Cardiac muscle cell (in vitro differentiated cells and primary cell): ENCODE measurements at regions not wholly inside any gene's neighbourhood (a gene's known extent, or its start where the extent isn't known, plus 50 kb on each side); places are given as distances from the start of the nearest gene placed in this dataset.

Source experiments
- DNase-seq, 2 donors: peaks; one replicate each; pipeline versions ENCODE4 v3.0.0 to v3.0.0-alpha.2; 2010 to 2017; ENCODE audit warnings: low read depth in 1 of 2, low spot score in 1 of 2
- H3K27ac ChIP-seq: fragments of 200-600 bp; sonication (generic); 2 replicates; pipeline ENCODE4 v1.5.1; 2016
- H3K27me3 ChIP-seq: fragments of 200-600 bp; sonication (generic); 2 replicates; pipeline ENCODE4 v1.6.0; 2016; ENCODE audit warnings: control low read depth
- H3K36me3 ChIP-seq: fragments of 200-600 bp; sonication (generic); 2 replicates; pipeline ENCODE4 v1.5.1; 2016; ENCODE audit warnings: control low read depth
- H3K4me1 ChIP-seq: fragments of 200-600 bp; sonication (generic); 2 replicates; pipeline ENCODE4 v1.8.1; 2017; ENCODE audit warnings: low read depth, mild to moderate bottlenecking, mixed run types
- H3K4me3 ChIP-seq: fragments of 200-600 bp; sonication (generic); 2 replicates; pipeline ENCODE4 v1.5.1; 2016; ENCODE audit warnings: mild to moderate bottlenecking
- H3K9me3 ChIP-seq: fragments of 200-600 bp; sonication (generic); 2 replicates; pipeline ENCODE4 v1.5.1; 2017; ENCODE audit warnings: low read depth, mild to moderate bottlenecking, control low read depth
- TF ChIP-seq, protein P1 (sequence below): IDR thresholded peaks from 2 replicates; pipeline ENCODE4 v1.5.1; 2012; ENCODE audit warnings: low read depth, mild to moderate bottlenecking, low read length

GRCh38 chr11:119858288-119858687, 129.3 kb upstream of the NECTIN1 start:
- H3K27me3 ChIP-seq, result no peaks in the 10 kb centered on the region
- DNase-seq, result peak in 1 of 2 donors; percentile 3
- H3K36me3 ChIP-seq, result no peaks in the 10 kb centered on the region
- H3K4me3 ChIP-seq, result no peak overlapping the region
- no peaks in the 10 kb centered on the region for H3K9me3 ChIP-seq
- H3K27ac ChIP-seq, result no peak overlapping the region
- TF ChIP-seq, protein P1, sequence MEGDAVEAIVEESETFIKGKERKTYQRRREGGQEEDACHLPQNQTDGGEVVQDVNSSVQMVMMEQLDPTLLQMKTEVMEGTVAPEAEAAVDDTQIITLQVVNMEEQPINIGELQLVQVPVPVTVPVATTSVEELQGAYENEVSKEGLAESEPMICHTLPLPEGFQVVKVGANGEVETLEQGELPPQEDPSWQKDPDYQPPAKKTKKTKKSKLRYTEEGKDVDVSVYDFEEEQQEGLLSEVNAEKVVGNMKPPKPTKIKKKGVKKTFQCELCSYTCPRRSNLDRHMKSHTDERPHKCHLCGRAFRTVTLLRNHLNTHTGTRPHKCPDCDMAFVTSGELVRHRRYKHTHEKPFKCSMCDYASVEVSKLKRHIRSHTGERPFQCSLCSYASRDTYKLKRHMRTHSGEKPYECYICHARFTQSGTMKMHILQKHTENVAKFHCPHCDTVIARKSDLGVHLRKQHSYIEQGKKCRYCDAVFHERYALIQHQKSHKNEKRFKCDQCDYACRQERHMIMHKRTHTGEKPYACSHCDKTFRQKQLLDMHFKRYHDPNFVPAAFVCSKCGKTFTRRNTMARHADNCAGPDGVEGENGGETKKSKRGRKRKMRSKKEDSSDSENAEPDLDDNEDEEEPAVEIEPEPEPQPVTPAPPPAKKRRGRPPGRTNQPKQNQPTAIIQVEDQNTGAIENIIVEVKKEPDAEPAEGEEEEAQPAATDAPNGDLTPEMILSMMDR, result no peak
- H3K4me1 ChIP-seq, result peaks cover 10% of the 10 kb centered on the region

DNA sequence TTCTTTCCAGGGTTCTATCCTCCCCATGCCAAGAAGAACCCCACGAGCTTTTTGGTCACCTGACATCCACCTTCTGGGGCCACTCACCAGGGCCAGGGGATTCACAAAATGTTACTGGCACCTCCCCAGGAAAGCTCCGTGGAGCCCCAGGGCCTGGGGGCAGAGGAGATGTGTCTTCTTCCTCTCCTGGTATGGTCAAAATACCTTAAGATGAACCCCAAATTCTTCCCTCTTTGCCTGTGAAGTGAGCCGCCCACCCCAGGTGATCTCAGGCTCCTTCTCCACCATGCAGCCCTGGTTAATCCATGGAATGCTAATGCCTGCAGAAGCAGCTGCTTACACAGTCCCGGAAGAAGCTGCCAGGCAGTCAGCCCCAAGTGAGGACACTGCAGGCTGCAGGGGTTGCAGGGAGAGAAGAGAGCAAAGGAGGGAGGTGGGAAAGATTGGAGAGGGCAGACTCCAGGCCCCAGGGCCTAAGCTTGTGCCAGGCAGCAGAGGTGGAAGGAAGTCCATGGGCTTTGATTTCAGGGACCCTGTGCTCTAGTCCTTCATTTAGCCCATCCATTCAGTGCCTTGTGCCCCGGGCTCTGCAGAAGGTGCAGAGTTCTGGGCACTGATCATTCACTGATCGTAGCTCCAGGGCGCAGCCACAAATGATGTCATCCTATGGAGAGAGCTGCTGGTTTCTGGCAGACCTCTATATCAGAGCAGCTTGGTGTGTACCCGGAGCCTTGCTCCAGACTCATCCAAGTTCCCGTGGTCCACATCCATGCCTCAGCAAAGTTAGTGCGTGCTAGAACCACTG, 127.9 kb upstream of the NECTIN1 start:
- Histone ChIP-seq H3K9me3 (no peaks in the 10 kb centered on the region), H3K27me3 (no peaks in the 10 kb centered on the region), H3K4me1 (peaks cover 10% of the 10 kb centered on the region), H3K4me3 (no peak overlapping the region), H3K27ac (no peak overlapping the region), H3K36me3 (no peaks in the 10 kb centered on the region)
- TF ChIP-seq, protein P1, result no peak
- DNase-seq, result no peak

DNA sequence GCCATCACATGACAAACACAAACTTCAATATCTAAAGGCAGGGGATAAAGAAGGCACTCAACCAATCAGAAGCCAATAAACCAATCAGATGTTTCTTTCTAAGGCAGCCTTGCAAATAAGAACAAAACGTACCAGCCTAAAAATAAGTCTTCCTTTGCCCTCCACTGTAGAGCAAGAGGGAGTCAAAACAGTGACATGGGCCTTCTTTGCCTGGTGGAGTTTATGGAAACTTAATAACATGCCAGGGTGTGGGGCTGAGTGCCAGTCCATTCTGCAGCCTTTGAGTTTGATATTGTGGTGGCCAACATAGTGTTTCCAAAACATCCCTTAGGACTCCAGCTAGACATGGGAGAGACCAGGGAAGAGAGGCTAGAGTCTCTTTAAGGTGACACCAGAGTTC, 126.1 kb upstream of the NECTIN1 start:
- Histone ChIP-seq H3K27me3 (no peaks in the 10 kb centered on the region), H3K27ac (no peak overlapping the region), H3K36me3 (no peaks in the 10 kb centered on the region), H3K4me3 (no peak overlapping the region), H3K4me1 (peaks cover 6% of the 10 kb centered on the region), H3K9me3 (no peaks in the 10 kb centered on the region)
- TF ChIP-seq, protein P1, result no peak
- no peak for DNase-seq

GRCh38 chr11:119854521-119854920, 125.5 kb upstream of the NECTIN1 start:
- TF ChIP-seq, protein P1, result no peak
- Histone ChIP-seq H3K27me3 (no peaks in the 10 kb centered on the region), H3K36me3 (no peaks in the 10 kb centered on the region), H3K27ac (no peak overlapping the region), H3K4me1 (peaks cover 6% of the 10 kb centered on the region), H3K9me3 (no peaks in the 10 kb centered on the region), H3K4me3 (no peak overlapping the region)
- DNase-seq, result no peak

GRCh38 chr11:119853581-119854360, 124.8 kb upstream of the NECTIN1 start:
- no peak overlapping the region for H3K27ac ChIP-seq
- H3K27me3 ChIP-seq, result no peaks in the 10 kb centered on the region
- peaks cover 6% of the 10 kb centered on the region for H3K4me1 ChIP-seq
- DNase-seq, result no peak
- H3K4me3 ChIP-seq, result no peak overlapping the region
- TF ChIP-seq, protein P1, result no peak
- no peaks in the 10 kb centered on the region for H3K9me3 ChIP-seq
- no peaks in the 10 kb centered on the region for H3K36me3 ChIP-seq
